Tibial nerve (tissue), 4 donors: ENCODE measurements at regions not wholly inside any gene's neighbourhood (a gene's known extent, or its start where the extent isn't known, plus 50 kb on each side); places are given as distances from the start of the nearest gene placed in this dataset.

Experiments used
- DNase-seq, 2 donors: peaks; one replicate each; pipeline ENCODE4 v3.0.0-alpha.2; 2019; ENCODE audit warnings: low spot score in 2 of 2
- H3K27ac ChIP-seq, 4 donors: fragments of 200-600 bp; sonication (generic) in 3 of 4; one replicate each; pipeline ENCODE4 v1.5.1; 2017 to 2019; ENCODE audit warnings: mild to moderate bottlenecking in 1 of 4
- H3K27me3 ChIP-seq, 2 donors: fragments of 200-600 bp; sonication (generic) in 1 of 2; one replicate each; pipeline versions ENCODE4 v1.5.1 to v1.6.0; 2017 to 2019
- H3K36me3 ChIP-seq, 3 donors: fragments of 200-600 bp; sonication (generic); one replicate each; pipeline ENCODE4 v1.5.1; 2018 to 2019
- H3K4me1 ChIP-seq, 4 donors: fragments of 200-600 bp; sonication (generic) in 3 of 4; one replicate each; pipeline ENCODE4 v1.5.1; 2017 to 2019
- H3K4me3 ChIP-seq, 4 donors: fragments of 200-600 bp; sonication (generic) in 3 of 4; one replicate each; pipeline ENCODE4 v1.5.1; 2017 to 2019; ENCODE audit warnings: mild to moderate bottlenecking in 1 of 4, moderate library complexity in 1 of 4
- H3K9me3 ChIP-seq, 4 donors: fragments of 200-600 bp; sonication (generic) in 3 of 4; one replicate each; pipeline ENCODE4 v1.5.1; 2017 to 2019
- CTCF ChIP-seq, 5 experiments: fragments of 200-600 bp in 3 of 5; fragments of 450-650 bp in 2 of 5; sonication (generic) in 3 of 5; IDR thresholded peaks; one replicate each; pipeline ENCODE4 v1.5.1; 2016 to 2019; ENCODE audit warnings: antibody characterized with exemption in 5 of 5, mild to moderate bottlenecking in 3 of 5, moderate library complexity in 2 of 5
- EP300 ChIP-seq, 2 donors: sonication (generic); formaldehyde crosslinking; IDR thresholded peaks; one replicate each; pipeline ENCODE4 v1.6.1; 2017; ENCODE audit warnings: antibody characterized with exemption in 2 of 2, mild to moderate bottlenecking in 1 of 2
- POLR2A ChIP-seq, 2 donors: fragments of 450-650 bp; IDR thresholded peaks; one replicate each; pipeline ENCODE4 v1.6.1; 2017; ENCODE audit warnings: antibody characterized with exemption in 2 of 2, mild to moderate bottlenecking in 2 of 2, moderate library complexity in 2 of 2
- WGBS, 2 donors: methylation state at CpG; one replicate each; pipeline ENCODE4 v1.1.5; 2018; 5-methylcytosine and 5-hydroxymethylcytosine counted together

- H3K9me3 ChIP-seq = peaks cover 0 to 14% (median 4%) of the 10 kb centered on the region in 4 donors
- TF ChIP-seq POLR2A (IDR thresholded peaks at IDR 0.05) (no peak), CTCF (IDR thresholded peaks at IDR 0.05) (no peak), EP300 (IDR thresholded peaks at IDR 0.05) (no peak)
- WGBS, 2 donors = 94 to 97% methylated on average over 1 of the region's 1 CpG
Measured at GRCh38 chr6:140040396-140040795, 665.9 kb upstream of the CITED2 start.

GRCh38 chr6:140039364-140039763, 664.9 kb upstream of the CITED2 start:
- TF ChIP-seq POLR2A (IDR thresholded peaks at IDR 0.05) = no peak
- peak in 1 of 2 donors; percentile 56 for TF ChIP-seq EP300 (IDR thresholded peaks at IDR 0.05)
- H3K36me3 ChIP-seq = no peaks in the 10 kb centered on the region
- WGBS, 2 donors = 73 to 79% methylated on average over 2 of the region's 2 CpGs

More at GRCh38 chr6:140040396-140040795, 665.9 kb upstream of the CITED2 start:
- H3K36me3 ChIP-seq = no peaks in the 10 kb centered on the region
- H3K4me3 ChIP-seq = no peak overlapping the region
- peaks cover 0 to 6% (median 0%) of the 10 kb centered on the region in 4 donors for H3K4me1 ChIP-seq
- no peak for DNase-seq
- no peak overlapping the region for H3K27ac ChIP-seq
- H3K27me3 ChIP-seq = no peaks in the 10 kb centered on the region

GRCh38 chr6:140036196-140036595, 661.7 kb upstream of the CITED2 start:
- WGBS, 2 donors = 65 to 78% methylated on average over 3 of the region's 3 CpGs
- H3K27ac ChIP-seq = no peak overlapping the region

More at GRCh38 chr6:140039364-140039763, 664.9 kb upstream of the CITED2 start:
- Histone ChIP-seq H3K27ac (no peak overlapping the region), H3K9me3 (peaks cover 0 to 14% (median 4%) of the 10 kb centered on the region in 4 donors), H3K4me3 (no peak overlapping the region), H3K27me3 (no peaks in the 10 kb centered on the region), H3K4me1 (peaks cover 0 to 6% (median 0%) of the 10 kb centered on the region in 4 donors)
- DNase-seq = no peak

GRCh38 chr6:140032189-140032588, 657.7 kb upstream of the CITED2 start:
- DNase-seq = no peak
- Histone ChIP-seq H3K27ac (no peak overlapping the region), H3K4me1 (no peaks in the 10 kb centered on the region), H3K36me3 (no peaks in the 10 kb centered on the region), H3K4me3 (no peak overlapping the region), H3K27me3 (no peaks in the 10 kb centered on the region), H3K9me3 (peaks cover 0 to 20% (median 4%) of the 10 kb centered on the region in 4 donors)
- no peak for TF ChIP-seq CTCF (IDR thresholded peaks at IDR 0.05)
- TF ChIP-seq EP300 (IDR thresholded peaks at IDR 0.05) = no peak
- TF ChIP-seq POLR2A (IDR thresholded peaks at IDR 0.05) = no peak
- WGBS, 2 donors = 96 to 98% methylated on average over 2 of the region's 2 CpGs

More at GRCh38 chr6:140036196-140036595, 661.7 kb upstream of the CITED2 start:
- peaks cover 0 to 6% (median 0%) of the 10 kb centered on the region in 4 donors for H3K4me1 ChIP-seq
- no peaks in the 10 kb centered on the region for H3K36me3 ChIP-seq
- peak in 1 of 2 donors; percentile 16 for TF ChIP-seq EP300 (IDR thresholded peaks at IDR 0.05)
- TF ChIP-seq CTCF (IDR thresholded peaks at IDR 0.05) = no peak
- no peak overlapping the region for H3K4me3 ChIP-seq
- H3K9me3 ChIP-seq = peaks cover 0 to 14% (median 4%) of the 10 kb centered on the region in 4 donors
- DNase-seq = no peak
- H3K27me3 ChIP-seq = no peaks in the 10 kb centered on the region

- Histone ChIP-seq H3K27ac (no peak overlapping the region), H3K9me3 (peaks cover 0 to 7% (median 0%) of the 10 kb centered on the region in 4 donors), H3K4me3 (no peak overlapping the region), H3K27me3 (no peaks in the 10 kb centered on the region), H3K36me3 (no peaks in the 10 kb centered on the region), H3K4me1 (no peaks in the 10 kb centered on the region)
- no peak for DNase-seq
- 62 to 64% methylated on average over 3 of the region's 3 CpGs for WGBS, 2 donors
- no peak for TF ChIP-seq POLR2A (IDR thresholded peaks at IDR 0.05)
- TF ChIP-seq CTCF (IDR thresholded peaks at IDR 0.05) = no peak
- TF ChIP-seq EP300 (IDR thresholded peaks at IDR 0.05) = no peak
Measured at GRCh38 chr6:140029551-140029950, 655.1 kb upstream of the CITED2 start.
